Spleen (tissue), 7 donors: ENCODE measurements at regions not wholly inside any gene's neighbourhood (a gene's known extent, or its start where the extent isn't known, plus 50 kb on each side); places are given as distances from the start of the nearest gene placed in this dataset.

Experiments
- POLR2A ChIP-seq, 3 donors: fragments of 450-650 bp; IDR thresholded peaks; one replicate each; pipeline ENCODE4 v1.5.1; 2017; ENCODE audit warnings: antibody characterized with exemption in 3 of 3, mild to moderate bottlenecking in 1 of 3
- TF ChIP-seq, protein P1 (sequence below), 11 experiments: fragments of 200-600 bp in 7 of 11; fragments of 450-650 bp in 4 of 11; sonication (generic) in 4 of 11; IDR thresholded peaks in 8 of 11; conservative IDR thresholded peaks in 3 of 11; 1 replicate in 7 of 11; 2 replicates in 4 of 11; pipeline versions ENCODE4 v1.4.0 to v1.8.0; 2016 to 2021; ENCODE audit warnings: antibody characterized with exemption in 11 of 11, inconsistent platforms in 4 of 11, mild to moderate bottlenecking in 1 of 11
- donor health status: DM: no; HTN: no; CAD: no; lungs with moderate emphysema.
- donor health status: DM: no; HTN: no; CAD: no.
- donor health status: DM: no; HTN: no; CAD: no.

DNA sequence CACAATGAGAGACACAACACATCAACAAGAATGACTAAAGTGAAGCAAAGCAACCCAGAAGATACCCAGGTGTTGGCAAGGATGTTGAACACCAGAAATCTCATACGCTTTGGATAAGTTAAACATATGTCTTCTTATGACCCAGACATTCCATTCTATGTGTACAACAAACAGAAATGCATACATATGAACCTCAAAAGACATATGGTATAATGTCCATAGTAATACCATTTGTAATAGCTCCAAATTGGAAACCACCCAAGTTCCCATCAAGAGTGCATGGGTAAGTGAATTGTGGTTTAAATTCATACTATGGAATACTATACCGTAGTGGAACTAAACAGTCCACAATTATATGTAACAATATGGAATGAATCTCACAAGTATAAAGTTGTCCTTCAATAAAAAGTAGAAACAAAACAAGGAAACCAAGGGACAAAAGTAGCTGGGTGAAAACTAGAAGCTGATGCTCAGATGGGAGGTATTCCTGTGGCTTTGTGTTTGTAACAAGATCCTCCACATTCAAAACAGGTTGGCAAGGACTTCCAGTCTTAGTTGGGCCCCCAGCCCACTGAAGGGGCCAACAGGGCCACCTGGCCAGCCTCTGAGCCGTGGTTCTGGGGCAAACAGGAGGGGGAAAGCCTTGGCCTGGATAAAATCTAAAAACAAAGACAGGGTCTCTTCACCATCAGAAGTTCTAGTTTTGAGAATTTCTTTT, 171.8 kb upstream of the PITX1 start:
- TF ChIP-seq, protein P1, sequence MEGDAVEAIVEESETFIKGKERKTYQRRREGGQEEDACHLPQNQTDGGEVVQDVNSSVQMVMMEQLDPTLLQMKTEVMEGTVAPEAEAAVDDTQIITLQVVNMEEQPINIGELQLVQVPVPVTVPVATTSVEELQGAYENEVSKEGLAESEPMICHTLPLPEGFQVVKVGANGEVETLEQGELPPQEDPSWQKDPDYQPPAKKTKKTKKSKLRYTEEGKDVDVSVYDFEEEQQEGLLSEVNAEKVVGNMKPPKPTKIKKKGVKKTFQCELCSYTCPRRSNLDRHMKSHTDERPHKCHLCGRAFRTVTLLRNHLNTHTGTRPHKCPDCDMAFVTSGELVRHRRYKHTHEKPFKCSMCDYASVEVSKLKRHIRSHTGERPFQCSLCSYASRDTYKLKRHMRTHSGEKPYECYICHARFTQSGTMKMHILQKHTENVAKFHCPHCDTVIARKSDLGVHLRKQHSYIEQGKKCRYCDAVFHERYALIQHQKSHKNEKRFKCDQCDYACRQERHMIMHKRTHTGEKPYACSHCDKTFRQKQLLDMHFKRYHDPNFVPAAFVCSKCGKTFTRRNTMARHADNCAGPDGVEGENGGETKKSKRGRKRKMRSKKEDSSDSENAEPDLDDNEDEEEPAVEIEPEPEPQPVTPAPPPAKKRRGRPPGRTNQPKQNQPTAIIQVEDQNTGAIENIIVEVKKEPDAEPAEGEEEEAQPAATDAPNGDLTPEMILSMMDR (IDR thresholded peaks at IDR 0.05 in 8 of 11, conservative IDR thresholded peaks at IDR 0.05 in 3 of 11), result no peak
- TF ChIP-seq POLR2A (IDR thresholded peaks at IDR 0.05), result no peak
